SU-DHL-6 (cell line): ENCODE measurements at regions not wholly inside any gene's neighbourhood (a gene's known extent, or its start where the extent isn't known, plus 50 kb on each side); places are given as distances from the start of the nearest gene placed in this dataset.

Experiments used
- CTCF ChIP-seq: fragments of 200-600 bp; sonication (generic); IDR thresholded peaks from one replicate; pipeline ENCODE4 v1.5.1; 2017; ENCODE audit warnings: antibody characterized with exemption, mild to moderate bottlenecking, low read length, moderate library complexity; ENCODE audit not compliant: insufficient read depth, poor library complexity, severe bottlenecking
- EZH2phosphoT487 ChIP-seq: fragments of 200-600 bp; sonication (generic), shearing (Covaris generic); conservative IDR thresholded peaks from 2 replicates; pipeline ENCODE4 v1.6.1; 2018; ENCODE audit warnings: mild to moderate bottlenecking, antibody characterized with exemption, low read length, moderate library complexity, mixed read lengths

- no peak for TF ChIP-seq CTCF
- TF ChIP-seq EZH2phosphoT487 = no peak
Observed at GRCh38 chr1:163725551-163725950, 403.8 kb downstream of the NUF2 start.
